Activated CD4-positive, alpha-beta T cell treated with anti-CD3 and anti-CD28 coated beads, Interleukin-2, Interleukin-6, amounts not matched to agents 100 ng/mL and 50 ng/mL, durations not matched to agents 16 hours and 8 hours (primary cell): ENCODE measurements at regions not wholly inside any gene's neighbourhood (a gene's known extent, or its start where the extent isn't known, plus 50 kb on each side); places are given as distances from the start of the nearest gene placed in this dataset.

Source experiments
- DNase-seq: peaks from one replicate; pipeline ENCODE4 v3.0.0-alpha.2; 2020

DNA sequence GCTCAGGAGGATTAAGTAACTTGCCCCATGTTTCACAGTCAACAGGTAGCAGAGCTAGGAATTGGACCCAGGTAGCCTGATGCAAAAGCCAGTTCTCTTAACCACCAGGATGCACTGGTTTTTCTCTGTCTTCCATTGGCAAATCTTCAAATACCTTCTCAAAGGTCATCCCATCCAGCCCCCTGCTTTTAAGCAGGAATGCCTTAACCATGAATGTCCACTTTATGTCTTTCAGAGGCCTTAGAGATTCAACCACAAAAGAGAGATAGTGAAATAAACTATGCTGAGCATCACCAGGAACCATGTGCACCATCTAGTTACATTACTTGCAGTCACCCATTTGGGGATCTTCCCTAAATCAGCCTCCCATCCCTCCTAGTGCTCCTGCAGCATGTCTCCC lies 94.3 kb downstream of the C17orf67 start:
- DNase-seq = no peak

DNA sequence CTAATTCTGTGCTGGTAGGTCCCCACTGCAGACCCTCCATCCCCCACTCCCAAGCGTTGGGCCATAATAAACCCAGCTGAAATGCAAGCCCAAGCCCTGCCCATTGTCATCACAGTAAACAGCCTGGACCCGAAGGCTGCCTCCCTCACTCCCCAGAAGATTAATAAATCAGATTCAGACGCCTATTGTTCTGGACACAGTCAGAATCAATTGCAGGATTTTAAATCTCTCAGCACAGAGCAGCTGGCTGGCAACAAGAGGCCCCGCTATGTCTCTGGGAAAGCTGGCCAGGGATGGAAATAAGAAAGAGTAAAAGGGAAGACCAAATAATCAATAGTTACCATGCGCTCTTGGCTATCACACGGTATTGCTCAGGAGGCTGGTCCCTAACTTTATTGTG lies 93.9 kb downstream of the C17orf67 start:
- no peak for DNase-seq

DNA sequence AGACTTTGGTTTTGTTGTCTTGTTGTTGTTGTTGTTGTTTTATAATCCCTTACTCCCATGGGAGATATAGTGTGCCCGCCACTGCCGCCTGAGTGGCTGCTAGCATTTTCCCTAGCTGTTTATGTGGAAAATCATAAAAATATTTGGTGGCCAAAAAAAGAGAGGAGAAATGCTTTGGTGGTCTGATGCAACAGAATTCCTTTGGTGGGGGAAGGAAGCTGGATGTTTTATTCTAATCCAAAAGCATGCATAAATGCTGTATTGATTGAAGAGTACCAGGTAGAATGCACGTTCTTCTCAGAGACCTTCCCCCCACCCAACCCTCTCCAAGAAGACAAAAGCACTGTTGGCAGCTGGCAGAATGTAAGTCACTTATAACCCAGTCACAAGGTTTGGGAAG lies 93.2 kb downstream of the C17orf67 start:
- DNase-seq = no peak
